ENCODE measurements at regions not wholly inside any gene's neighbourhood (a gene's known extent, or its start where the extent isn't known, plus 50 kb on each side); places are given as distances from the start of the nearest gene placed in this dataset.

- Histone ChIP-seq H3K27ac (ENCODE audit: low read depth, low read length, poor library complexity, severe bottlenecking) (no peak overlapping the region), H4K20me1 (ENCODE audit: insufficient read depth, low read length) (no peaks in the 10 kb centered on the region), H3K4me1 (ENCODE audit: insufficient read depth, low read length, poor library complexity, severe bottlenecking) (no peaks in the 10 kb centered on the region), H3K36me3 (ENCODE audit: insufficient read depth, low read length) (no peaks in the 10 kb centered on the region), H3K9me3 (ENCODE audit: low read length) (no peaks in the 10 kb centered on the region), H3K4me3 (ENCODE audit: low read depth, low read length, poor library complexity, severe bottlenecking) (no peak overlapping the region), H2AFZ (ENCODE audit: low read length) (no peak overlapping the region), H3K79me2 (ENCODE audit: insufficient read depth, low read depth, low read length) (no peaks in the 10 kb centered on the region), H3K9me2 (ENCODE audit: insufficient read depth, low read length) (no peaks in the 10 kb centered on the region), H3K4me2 (ENCODE audit: low read length) (no peak overlapping the region)
- intact Hi-C loops (cut with micrococcal nuclease; ENCODE audit: unreplicated experiment): no loop called here
- TF ChIP-seq EZH2phosphoT487 (IDR thresholded peaks at IDR 0.05; ENCODE audit: borderline replicate concordance, low read depth, low read length): no peak
- TF ChIP-seq, protein P1, sequence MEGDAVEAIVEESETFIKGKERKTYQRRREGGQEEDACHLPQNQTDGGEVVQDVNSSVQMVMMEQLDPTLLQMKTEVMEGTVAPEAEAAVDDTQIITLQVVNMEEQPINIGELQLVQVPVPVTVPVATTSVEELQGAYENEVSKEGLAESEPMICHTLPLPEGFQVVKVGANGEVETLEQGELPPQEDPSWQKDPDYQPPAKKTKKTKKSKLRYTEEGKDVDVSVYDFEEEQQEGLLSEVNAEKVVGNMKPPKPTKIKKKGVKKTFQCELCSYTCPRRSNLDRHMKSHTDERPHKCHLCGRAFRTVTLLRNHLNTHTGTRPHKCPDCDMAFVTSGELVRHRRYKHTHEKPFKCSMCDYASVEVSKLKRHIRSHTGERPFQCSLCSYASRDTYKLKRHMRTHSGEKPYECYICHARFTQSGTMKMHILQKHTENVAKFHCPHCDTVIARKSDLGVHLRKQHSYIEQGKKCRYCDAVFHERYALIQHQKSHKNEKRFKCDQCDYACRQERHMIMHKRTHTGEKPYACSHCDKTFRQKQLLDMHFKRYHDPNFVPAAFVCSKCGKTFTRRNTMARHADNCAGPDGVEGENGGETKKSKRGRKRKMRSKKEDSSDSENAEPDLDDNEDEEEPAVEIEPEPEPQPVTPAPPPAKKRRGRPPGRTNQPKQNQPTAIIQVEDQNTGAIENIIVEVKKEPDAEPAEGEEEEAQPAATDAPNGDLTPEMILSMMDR (conservative IDR thresholded peaks at IDR 0.05; ENCODE audit: low read length): no peak
- no TSS peak for BruUV-seq (replicated peaks)
- ChIA-PET CTCF (ENCODE audit: unreplicated experiment) (no interaction called here), POLR2A (interaction anchor here (0.6 to 0.7 kb wide), 2 partner anchors 206 to 367 kb away, joined by 3 read pairs; no protein-coding TSS in a partner anchor)
- DNase-seq (ENCODE audit: low spot score): no peak
Measured at GRCh38 chr2:185644828-185645227, 93.8 kb upstream of the FSIP2 start.

DNA sequence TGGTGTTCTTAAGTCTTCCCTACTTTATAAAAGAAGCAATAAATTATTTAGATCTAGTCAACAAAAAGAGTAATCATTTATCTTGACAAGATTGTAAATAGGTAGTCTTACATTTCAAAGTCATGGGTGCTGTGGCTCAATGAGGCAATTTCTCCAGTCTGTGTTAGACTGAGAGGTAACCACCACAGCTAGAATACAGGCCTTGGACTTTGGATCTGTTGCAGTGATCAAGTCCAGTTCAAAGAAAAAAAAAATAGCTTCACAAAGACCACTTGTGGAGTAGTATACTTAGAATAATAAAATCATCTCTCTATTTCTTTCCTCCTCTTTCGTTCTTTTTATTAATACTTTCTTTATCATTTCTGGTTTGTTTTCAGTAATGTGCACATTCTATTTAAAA, 93.1 kb upstream of the FSIP2 start:
- Histone ChIP-seq H3K4me3 (ENCODE audit: low read depth, low read length, poor library complexity, severe bottlenecking) (no peak overlapping the region), H3K9me2 (ENCODE audit: insufficient read depth, low read length) (no peaks in the 10 kb centered on the region), H3K36me3 (ENCODE audit: insufficient read depth, low read length) (no peaks in the 10 kb centered on the region), H3K79me2 (ENCODE audit: insufficient read depth, low read depth, low read length) (no peaks in the 10 kb centered on the region), H3K4me2 (ENCODE audit: low read length) (no peak overlapping the region), H3K27ac (ENCODE audit: low read depth, low read length, poor library complexity, severe bottlenecking) (no peak overlapping the region), H4K20me1 (ENCODE audit: insufficient read depth, low read length) (no peaks in the 10 kb centered on the region), H3K9me3 (ENCODE audit: low read length) (no peaks in the 10 kb centered on the region), H2AFZ (ENCODE audit: low read length) (no peak overlapping the region), H3K4me1 (ENCODE audit: insufficient read depth, low read length, poor library complexity, severe bottlenecking) (no peaks in the 10 kb centered on the region)
- POLR2A ChIA-PET: no interaction called here
- intact Hi-C loops (cut with micrococcal nuclease; ENCODE audit: unreplicated experiment): no loop called here
- BruUV-seq (replicated peaks): no TSS peak
- no peak for DNase-seq (ENCODE audit: low spot score)
- TF ChIP-seq EZH2phosphoT487 (IDR thresholded peaks at IDR 0.05; ENCODE audit: borderline replicate concordance, low read depth, low read length): no peak
- TF ChIP-seq, protein P1 (conservative IDR thresholded peaks at IDR 0.05; ENCODE audit: low read length): no peak
- CTCF ChIA-PET (ENCODE audit: unreplicated experiment): no interaction called here

DNA sequence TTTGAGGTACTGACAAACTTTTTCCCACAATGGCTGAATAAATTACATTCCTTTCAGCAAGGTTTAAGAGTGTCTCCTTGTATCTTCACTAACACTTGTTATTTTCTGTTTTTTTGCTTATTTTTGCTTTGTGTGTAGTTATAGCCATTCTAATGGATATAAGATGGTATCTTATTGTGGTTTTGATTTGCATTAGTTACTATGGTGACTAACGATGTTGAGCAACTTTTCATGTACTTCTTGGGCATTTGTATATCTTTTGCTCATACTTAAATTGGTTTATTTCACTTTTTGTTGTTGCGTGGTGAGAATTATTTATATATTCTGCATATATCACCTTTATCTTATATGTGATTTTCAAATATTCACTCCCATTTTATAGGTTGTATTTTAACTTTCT, 79.9 kb upstream of the FSIP2 start:
- H3K4me1 ChIP-seq (ENCODE audit: insufficient read depth, low read length, poor library complexity, severe bottlenecking): no peaks in the 10 kb centered on the region
- POLR2A ChIA-PET: no interaction called here
- BruUV-seq (replicated peaks): no TSS peak
- TF ChIP-seq, protein P1 (conservative IDR thresholded peaks at IDR 0.05; ENCODE audit: low read length): no peak
- no peak for TF ChIP-seq EZH2phosphoT487 (IDR thresholded peaks at IDR 0.05; ENCODE audit: borderline replicate concordance, low read depth, low read length)
- H3K4me2 ChIP-seq (ENCODE audit: low read length): no peak overlapping the region
- no peaks in the 10 kb centered on the region for H3K79me2 ChIP-seq (ENCODE audit: insufficient read depth, low read depth, low read length)
- H3K27ac ChIP-seq (ENCODE audit: low read depth, low read length, poor library complexity, severe bottlenecking): no peak overlapping the region
- no peaks in the 10 kb centered on the region for H3K9me2 ChIP-seq (ENCODE audit: insufficient read depth, low read length)
- no peaks in the 10 kb centered on the region for H3K9me3 ChIP-seq (ENCODE audit: low read length)
- no peak overlapping the region for H2AFZ ChIP-seq (ENCODE audit: low read length)
- no peak overlapping the region for H3K4me3 ChIP-seq (ENCODE audit: low read depth, low read length, poor library complexity, severe bottlenecking)
- CTCF ChIA-PET (ENCODE audit: unreplicated experiment): no interaction called here
- no peak for DNase-seq (ENCODE audit: low spot score)
- intact Hi-C loops (cut with micrococcal nuclease; ENCODE audit: unreplicated experiment): no loop called here
- H3K36me3 ChIP-seq (ENCODE audit: insufficient read depth, low read length): no peaks in the 10 kb centered on the region
- H4K20me1 ChIP-seq (ENCODE audit: insufficient read depth, low read length): no peaks in the 10 kb centered on the region
